K562 (cell line): ENCODE measurements at regions not wholly inside any gene's neighbourhood (a gene's known extent, or its start where the extent isn't known, plus 50 kb on each side); places are given as distances from the start of the nearest gene placed in this dataset.

Source experiments
- ATAC-seq: fragments of 200-7000 bp; cut with Tn5 transposase; 3 replicates; pipeline ENCODE4 v1.9.1; 2020; ENCODE audit warnings: moderate library complexity
- BruUV-seq: library from RNA; stranded (reverse); fragments of 400-500 nt; replicated peaks from 2 replicates; lab custom pipeline; 2021; lab: Mats Ljungman, UMichigan
- CTCF ChIA-PET: fragments of 300-600 bp; formaldehyde crosslinking; extraction: SDS; loops from one replicate; lab custom pipeline; 2021; ENCODE audit warnings: low intra/inter-chr PET ratio; lab: Yijun Ruan, JAX
- POLR2A ChIA-PET: fragments of 300-600, 350-650 bp; sonication (Branson Sonifier 250); formaldehyde crosslinking; extraction: SDS; loops from one replicate; lab custom pipeline; 2021; ENCODE audit warnings: antibody characterized with exemption, inconsistent platforms; lab: Yijun Ruan, JAX
- DNase-seq, 4 experiments: peaks; one replicate each; pipeline versions ENCODE4 v3.0.0 to v3.0.0-alpha.2; 2011 to 2018; ENCODE audit warnings: low spot score in 3 of 4, mixed read lengths in 3 of 4; ENCODE audit errors: extremely low read depth in 1 of 4
- FAIRE-seq: peaks from 2 replicates; lab custom pipeline; 2011; peaks lifted over from hg19 to GRCh38; lab: Jason Lieb, UNC
- H2AFZ ChIP-seq: 2 replicates; pipeline ENCODE4 v1.6.0; 2011; ENCODE audit warnings: low read depth, low read length, control low read depth, inconsistent platforms
- H3K27ac ChIP-seq: fragments of 200-600 bp; 3 replicates; pipeline ENCODE4 v1.8.0; 2011; ENCODE audit warnings: low read depth, mild to moderate bottlenecking, control low read depth, inconsistent platforms, low read length, moderate library complexity, mixed read lengths; ENCODE audit errors: extremely low read depth
- H3K27me3 ChIP-seq, 2 experiments: fragments of 300-600 bp in 1 of 2; 2 replicates in 1 of 2; 3 replicates in 1 of 2; pipeline versions ENCODE4 v1.6.0 to v1.8.0; 2011; ENCODE audit warnings: inconsistent platforms in 2 of 2, low read length in 2 of 2, mild to moderate bottlenecking in 1 of 2, mixed read lengths in 1 of 2, moderate library complexity in 1 of 2; ENCODE audit not compliant: control insufficient read depth in 2 of 2, insufficient read depth in 2 of 2
- H3K36me3 ChIP-seq: fragments of 300-600 bp; 3 replicates; pipeline ENCODE4 v1.8.0; 2011; ENCODE audit warnings: mild to moderate bottlenecking, low read length, inconsistent platforms; ENCODE audit not compliant: control insufficient read depth, insufficient read depth
- H3K4me1 ChIP-seq, 2 experiments: fragments of 200-600 bp in 1 of 2; replicated peaks in 1 of 2; 2 replicates in 1 of 2; 3 replicates in 1 of 2; pipeline versions ENCODE4 v1.5.1 to v1.8.0; 2011; ENCODE audit warnings: inconsistent platforms in 2 of 2, low read length in 2 of 2, mild to moderate bottlenecking in 1 of 2, mixed read lengths in 1 of 2, moderate library complexity in 1 of 2; ENCODE audit not compliant: control insufficient read depth in 2 of 2, insufficient read depth in 2 of 2
- H3K4me2 ChIP-seq: 2 replicates; pipeline ENCODE4 v1.6.1; 2011; ENCODE audit warnings: low read length, control low read depth, inconsistent platforms, mixed read lengths; ENCODE audit not compliant: insufficient read depth
- H3K4me3 ChIP-seq: fragments of 200-600 bp; sonication (generic), shearing (Covaris generic); 2 replicates; pipeline ENCODE4 v1.5.1; 2016; ENCODE audit warnings: control low read depth, inconsistent platforms
- H3K79me2 ChIP-seq: fragments of 200-600 bp; 3 replicates; pipeline ENCODE4 v1.8.0; 2011; ENCODE audit warnings: low read length, inconsistent platforms; ENCODE audit not compliant: control insufficient read depth, insufficient read depth
- H3K9ac ChIP-seq, 2 experiments: 2 replicates each; pipeline versions ENCODE4 v1.6.0 to v1.6.1; 2011; ENCODE audit warnings: low read depth in 2 of 2, low read length in 2 of 2, control low read depth in 1 of 2, inconsistent platforms in 1 of 2, mild to moderate bottlenecking in 1 of 2, mixed read lengths in 1 of 2; ENCODE audit not compliant: insufficient read depth in 1 of 2
- H3K9me1 ChIP-seq: one replicate; pipeline ENCODE4 v1.6.0; 2011; ENCODE audit warnings: inconsistent platforms, mild to moderate bottlenecking, low read length, moderate library complexity; ENCODE audit not compliant: control insufficient read depth, insufficient read depth
- H3K9me3 ChIP-seq: replicated peaks from 2 replicates; pipeline ENCODE4 v1.5.1; 2011; ENCODE audit warnings: low read depth, low read length, inconsistent platforms; ENCODE audit not compliant: control insufficient read depth, insufficient read depth
- H4K20me1 ChIP-seq: replicated peaks from 2 replicates; pipeline ENCODE4 v1.6.1; 2011; ENCODE audit warnings: low read length, inconsistent platforms, mixed read lengths; ENCODE audit not compliant: control insufficient read depth, insufficient read depth
- MGA ChIP-seq: fragments of 450-650 bp; IDR thresholded peaks from 2 replicates; pipeline ENCODE4 v1.6.1; 2016; ENCODE audit warnings: mild to moderate bottlenecking, moderate library complexity
- U2AF1 ChIP-seq: fragments of 200-400 bp; formaldehyde crosslinking; optimal IDR thresholded peaks from 2 replicates; pipeline ENCODE3; 2017; ENCODE audit warnings: mild to moderate bottlenecking, low read depth, low read length, moderate library complexity
- ZNF507 ChIP-seq: conservative IDR thresholded peaks from 2 replicates; pipeline ENCODE4 v1.6.1; 2017; ENCODE audit warnings: missing genetic modification characterization, missing compliant biosample characterization
- WGBS: fragments of 100-300 bp; shearing (Covaris generic); methylation state at CpG from one replicate; pipeline ENCODE4 v1.1.6; 2016; ENCODE audit warnings: low coverage, mixed read lengths; ENCODE audit not compliant: insufficient coverage; ENCODE audit errors: missing lambda C conversion rate; 5-methylcytosine and 5-hydroxymethylcytosine counted together
- in situ Hi-C: fragments of 300-500 bp; cut with MboI; formaldehyde crosslinking; loops from 4 replicates; pipeline ENCODE4 v1.15.0; 2018; ENCODE audit warnings: inconsistent platforms, mixed read lengths
- intact Hi-C: fragments of 100-400 bp; cut with micrococcal nuclease; formaldehyde crosslinking; loops from 2 replicates; pipeline ENCODE4 v1.14.2; 2022

- H3K4me2 ChIP-seq, result no peak overlapping the region
- H3K27ac ChIP-seq, result no peak overlapping the region
- H2AFZ ChIP-seq, result no peak overlapping the region
- peak; percentile 46 for FAIRE-seq
- H3K9me1 ChIP-seq, result no peaks in the 10 kb centered on the region
- H4K20me1 ChIP-seq, result no peaks in the 10 kb centered on the region
- BruUV-seq, result no TSS peak
- H3K36me3 ChIP-seq, result no peaks in the 10 kb centered on the region
- intact Hi-C loops, result no loop called here
- H3K9ac ChIP-seq, result no peak overlapping the region
- ChIA-PET CTCF (no interaction called here), POLR2A (interaction anchor here (1.1 kb wide), 1 partner anchor 27 kb away, joined by 3 read pairs; no protein-coding TSS in a partner anchor)
- WGBS, result 5% methylated on average over 3 of the region's 3 CpGs
- in situ Hi-C loops, result no loop called here
- DNase-seq, result no peak
- ATAC-seq, result no peak
- H3K79me2 ChIP-seq, result no peaks in the 10 kb centered on the region
- no peaks in the 10 kb centered on the region for H3K9me3 ChIP-seq
- no peak overlapping the region for H3K4me3 ChIP-seq
- peaks cover 0 to 28% of the 10 kb centered on the region in 2 experiments; a peak in 2 of 5 replicates for H3K27me3 ChIP-seq
- no peaks in the 10 kb centered on the region for H3K4me1 ChIP-seq
- TF ChIP-seq ZNF507 (tag) (no peak), MGA (0 out of 2 replicates have a peak, but pooled peaks have one; percentile 12), U2AF1 (no peak)
Observed at GRCh38 chr6:14371530-14371929, 254.0 kb downstream of the CD83 start.
